Psoas muscle (tissue), 7 donors: ENCODE measurements at regions not wholly inside any gene's neighbourhood (a gene's known extent, or its start where the extent isn't known, plus 50 kb on each side); places are given as distances from the start of the nearest gene placed in this dataset.

Experiments
- ATAC-seq, 4 donors: fragments of 200-7000 bp; cut with Tn5 transposase; one replicate each; pipeline ENCODE4 v1.9.1; 2020; ENCODE audit warnings: moderate library complexity in 3 of 4, mild to moderate bottlenecking in 2 of 4
- DNase-seq, 2 donors: peaks; one replicate each; pipeline ENCODE4 v3.0.0-alpha.2; 2020
- H3K27ac ChIP-seq: fragments of 200-600 bp; one replicate; pipeline ENCODE4 v1.8.0; 2022
- H3K27me3 ChIP-seq, 3 donors: fragments of 200-600 bp in 1 of 3; one replicate each; pipeline versions ENCODE4 v1.6.1 to v1.8.0; 2013 to 2022; ENCODE audit warnings: low read length in 2 of 3, mild to moderate bottlenecking in 2 of 3, moderate library complexity in 1 of 3; ENCODE audit not compliant: insufficient read depth in 3 of 3
- H3K36me3 ChIP-seq, 2 donors: fragments of 200-600 bp in 1 of 2; one replicate each; pipeline versions ENCODE4 v1.6.1 to v1.8.0; 2013 to 2022; ENCODE audit warnings: low read depth in 1 of 2, mild to moderate bottlenecking in 1 of 2, moderate library complexity in 1 of 2; ENCODE audit not compliant: insufficient read depth in 1 of 2
- H3K4me1 ChIP-seq: fragments of 200-600 bp; one replicate; pipeline ENCODE4 v1.8.0; 2022
- H3K4me3 ChIP-seq: fragments of 200-600 bp; one replicate; pipeline ENCODE4 v1.8.0; 2022; ENCODE audit warnings: mild to moderate bottlenecking
- H3K9me3 ChIP-seq: fragments of 200-600 bp; one replicate; pipeline ENCODE4 v1.8.0; 2022
- CTCF ChIP-seq: fragments of 200-600 bp; IDR thresholded peaks from one replicate; pipeline ENCODE4 v1.8.0; 2022; ENCODE audit warnings: antibody characterized with exemption
- WGBS, 3 donors: extraction: QIAGEN DNeasy Blood & Tissue Kit; methylation state at CpG; one replicate each; pipeline versions ENCODE4 v1.1.6 to v1.1.7; 2013; 5-methylcytosine and 5-hydroxymethylcytosine counted together
- intact Hi-C, 2 donors: fragments of 100-400 bp; cut with DNase I; formaldehyde crosslinking; loops; one replicate each; pipeline versions ENCODE4 v1.11.0 to v1.14.2; 2022
- donor health status: healthy with polysubstance abuse.
- donor health status: DM: no; HTN: no; CAD: no; lungs with moderate emphysema.
- donor health status: Bipolar disorder and iron deficiency.
- donor health status: healthy.
- donor health status: DM: yes; HTN: yes; CAD: no.
- donor health status: DM: no; HTN: no; CAD: no.
- donor health status: DM: yes; HTN: yes; CAD: no.

GRCh38 chr12:74903522-74903921, 306.1 kb downstream of the KCNC2 start:
- 10 to 12% (median 10%) methylated on average over 1 of the region's 1 CpG for WGBS, 3 donors
- no peak overlapping the region for H3K27ac ChIP-seq

GRCh38 chr12:74906224-74906623, 303.4 kb downstream of the KCNC2 start:
- TF ChIP-seq CTCF: no peak
- no peaks in the 10 kb centered on the region for H3K36me3 ChIP-seq
- no peak overlapping the region for H3K4me3 ChIP-seq
- H3K27ac ChIP-seq: no peak overlapping the region
- ATAC-seq (no peak), DNase-seq (no peak)
- H3K27me3 ChIP-seq: no peaks in the 10 kb centered on the region
- intact Hi-C loops: no loop called here
- H3K4me1 ChIP-seq: no peaks in the 10 kb centered on the region
- H3K9me3 ChIP-seq: no peaks in the 10 kb centered on the region
- WGBS, 3 donors: 87 to 88% (median 88%) methylated on average over 5 of the region's 5 CpGs

More at GRCh38 chr12:74903522-74903921, 306.1 kb downstream of the KCNC2 start:
- Histone ChIP-seq H3K4me1 (no peaks in the 10 kb centered on the region), H3K27me3 (no peaks in the 10 kb centered on the region), H3K4me3 (no peak overlapping the region), H3K36me3 (no peaks in the 10 kb centered on the region), H3K9me3 (no peaks in the 10 kb centered on the region)
- TF ChIP-seq CTCF: no peak
- no peak for ATAC-seq
- intact Hi-C loops: no loop called here
- DNase-seq: no peak

GRCh38 chr12:74910831-74911230, 298.8 kb downstream of the KCNC2 start:
- H3K27ac ChIP-seq: no peak overlapping the region
- H3K9me3 ChIP-seq: no peaks in the 10 kb centered on the region
- H3K27me3 ChIP-seq: no peaks in the 10 kb centered on the region
- H3K4me1 ChIP-seq: no peaks in the 10 kb centered on the region
- H3K4me3 ChIP-seq: no peak overlapping the region
- no peaks in the 10 kb centered on the region for H3K36me3 ChIP-seq
- TF ChIP-seq CTCF: no peak
- ATAC-seq (no peak), DNase-seq (no peak)
- 91 to 94% (median 93%) methylated on average over 3 of the region's 3 CpGs for WGBS, 3 donors
- intact Hi-C loops: no loop called here

- WGBS, 3 donors: 50 to 75% (median 73%) methylated on average over 3 of the region's 3 CpGs
- H3K27ac ChIP-seq: no peak overlapping the region
- H3K36me3 ChIP-seq: no peaks in the 10 kb centered on the region
- intact Hi-C loops: no loop called here
- no peak overlapping the region for H3K4me3 ChIP-seq
- H3K9me3 ChIP-seq: no peaks in the 10 kb centered on the region
- DNase-seq: no peak
- H3K4me1 ChIP-seq: no peaks in the 10 kb centered on the region
- no peak for TF ChIP-seq CTCF
- ATAC-seq: no peak
- no peaks in the 10 kb centered on the region for H3K27me3 ChIP-seq
These were observed 295.3 kb downstream of the KCNC2 start for GRCh38 chr12:74914378-74914777.

GRCh38 chr12:74915718-74916117, 293.9 kb downstream of the KCNC2 start:
- no peak for TF ChIP-seq CTCF
- H3K4me3 ChIP-seq: no peak overlapping the region
- DNase-seq: no peak
- H3K27me3 ChIP-seq: no peaks in the 10 kb centered on the region
- no peaks in the 10 kb centered on the region for H3K9me3 ChIP-seq
- intact Hi-C loops: no loop called here
- no peak for ATAC-seq
- H3K36me3 ChIP-seq: no peaks in the 10 kb centered on the region
- no peaks in the 10 kb centered on the region for H3K4me1 ChIP-seq
- no peak overlapping the region for H3K27ac ChIP-seq
